GM23338 (cell line): ENCODE measurements at regions not wholly inside any gene's neighbourhood (a gene's known extent, or its start where the extent isn't known, plus 50 kb on each side); places are given as distances from the start of the nearest gene placed in this dataset.

ENCODE experiments used
- CREB1 ChIP-seq: fragments of 250-450 bp; sonication (Bioruptor Pico); IDR thresholded peaks from 2 replicates; pipeline ENCODE4 v1.5.0; 2020; ENCODE audit warnings: low read depth, mild to moderate bottlenecking, moderate library complexity
- CTCF ChIP-seq, 2 experiments: fragments of 200-600 bp in 1 of 2; sonication (generic) in 1 of 2; conservative IDR thresholded peaks; 2 replicates each; pipeline versions ENCODE4 v1.5.1 to v1.6.1; 2016 to 2017; ENCODE audit warnings: antibody characterized with exemption in 2 of 2, low read depth in 2 of 2, mild to moderate bottlenecking in 2 of 2, moderate library complexity in 1 of 2
- ETS1 ChIP-seq: IDR thresholded peaks from 2 replicates; pipeline ENCODE4 v1.6.1; 2016; ENCODE audit warnings: antibody characterized with exemption
- EZH2 ChIP-seq: fragments of 200-600 bp; sonication (generic); IDR thresholded peaks from one replicate; pipeline ENCODE4 v1.8.0; 2017; ENCODE audit warnings: antibody characterized with exemption, mild to moderate bottlenecking, low read depth; ENCODE audit not compliant: unreplicated experiment
- EZH2phosphoT487 ChIP-seq: fragments of 200-600 bp; sonication (generic); IDR thresholded peaks from one replicate; pipeline ENCODE4 v1.8.1; 2018; ENCODE audit warnings: antibody characterized with exemption; ENCODE audit not compliant: unreplicated experiment
- NANOG ChIP-seq: IDR thresholded peaks from 2 replicates; pipeline ENCODE4 v1.6.1; 2016; ENCODE audit warnings: antibody characterized with exemption, borderline replicate concordance
- POLR2AphosphoS5 ChIP-seq: IDR thresholded peaks from 2 replicates; pipeline ENCODE4 v1.6.1; 2016; ENCODE audit warnings: antibody characterized with exemption, low read depth
- REST ChIP-seq: IDR thresholded peaks from one replicate; pipeline ENCODE4 v1.6.1; 2018; ENCODE audit warnings: antibody characterized with exemption; ENCODE audit not compliant: unreplicated experiment
- ZNF462 ChIP-seq: fragments of 250-450 bp; sonication (Bioruptor Pico); IDR thresholded peaks from 2 replicates; pipeline ENCODE4 v1.5.0; 2020; ENCODE audit warnings: mild to moderate bottlenecking, moderate library complexity

- no peak for TF ChIP-seq CTCF (conservative IDR thresholded peaks at IDR 0.05; ENCODE audit: low read depth in 2 of 2)
- no peak for TF ChIP-seq POLR2AphosphoS5
- TF ChIP-seq EZH2 = no peak
- TF ChIP-seq NANOG = no peak
- no peak for TF ChIP-seq ETS1
- TF ChIP-seq EZH2phosphoT487 = no peak
- no peak for TF ChIP-seq REST
- TF ChIP-seq ZNF462 (CRISPR knock-in tag) = no peak
- TF ChIP-seq CREB1 (CRISPR knock-in tag) = no peak
Observed at GRCh38 chr10:89085153-89085552, 94.6 kb downstream of the FAS start.
